SK-N-SH (cell line): ENCODE measurements at regions not wholly inside any gene's neighbourhood (a gene's known extent, or its start where the extent isn't known, plus 50 kb on each side); places are given as distances from the start of the nearest gene placed in this dataset.

Source experiments
- CTCF ChIA-PET: fragments of 300-600, 350-600 bp; formaldehyde crosslinking; extraction: SDS; loops from one replicate; lab custom pipeline; 2021; lab: Yijun Ruan, JAX
- POLR2A ChIA-PET: fragments of 350-600 bp; sonication (Branson Sonifier 250); formaldehyde crosslinking; extraction: SDS; loops from one replicate; lab custom pipeline; 2020; ENCODE audit warnings: antibody characterized with exemption, inconsistent platforms; lab: Yijun Ruan, JAX
- DNase-seq: peaks from one replicate; pipeline ENCODE4 v3.0.0; 2012
- H2AFZ ChIP-seq: fragments of 200-600 bp; sonication (generic); 2 replicates; pipeline ENCODE4 v1.8.1; 2016; ENCODE audit warnings: antibody characterized with exemption, mild to moderate bottlenecking, low read depth
- H3F3A ChIP-seq: fragments of 200-600 bp; sonication (generic); replicated peaks from 2 replicates; pipeline ENCODE3; 2016; ENCODE audit warnings: antibody characterized with exemption, mild to moderate bottlenecking; ENCODE audit not compliant: insufficient read depth
- H3K27ac ChIP-seq, 2 experiments: fragments of 200-500 bp in 1 of 2; fragments of 200-600 bp in 1 of 2; sonication (Bioruptor generic) in 1 of 2; sonication (generic), shearing (Covaris generic) in 1 of 2; 2 replicates each; pipeline versions ENCODE4 v1.5.1 to v1.6.1; 2014 to 2016; ENCODE audit warnings: low read depth in 2 of 2, inconsistent platforms in 1 of 2, low read length in 1 of 2, mild to moderate bottlenecking in 1 of 2, mixed read lengths in 1 of 2
- H3K27me3 ChIP-seq: fragments of 200-600 bp; sonication (generic), shearing (Covaris generic); 2 replicates; pipeline ENCODE4 v1.6.1; 2016; ENCODE audit warnings: mixed run types; ENCODE audit not compliant: insufficient read depth
- H3K36me3 ChIP-seq, 2 experiments: fragments of 200-500 bp in 1 of 2; fragments of 200-600 bp in 1 of 2; sonication (Bioruptor generic) in 1 of 2; sonication (generic) in 1 of 2; replicated peaks in 1 of 2; 2 replicates each; pipeline versions ENCODE3 to v1.5.1; 2014 to 2016; ENCODE audit warnings: low read length in 1 of 2, mild to moderate bottlenecking in 1 of 2; ENCODE audit not compliant: insufficient read depth in 2 of 2, control insufficient read depth in 1 of 2
- H3K4me1 ChIP-seq, 2 experiments: fragments of 200-500 bp in 1 of 2; fragments of 200-600 bp in 1 of 2; sonication (Bioruptor generic) in 1 of 2; sonication (generic), shearing (Covaris generic) in 1 of 2; 2 replicates each; pipeline versions ENCODE4 v1.5.1 to v1.6.1; 2014 to 2016; ENCODE audit warnings: low read depth in 1 of 2, low read length in 1 of 2, mixed run types in 1 of 2; ENCODE audit not compliant: insufficient read depth in 2 of 2, control insufficient read depth in 1 of 2
- H3K4me2 ChIP-seq: fragments of 200-600 bp; sonication (generic), shearing (Covaris generic); 2 replicates; pipeline ENCODE4 v1.6.1; 2017; ENCODE audit warnings: mixed run types
- H3K4me3 ChIP-seq, 2 experiments: fragments of 200-500 bp in 1 of 2; fragments of 200-600 bp in 1 of 2; sonication (Bioruptor generic) in 1 of 2; sonication (generic), shearing (Covaris generic) in 1 of 2; 2 replicates each; pipeline versions ENCODE4 v1.5.1 to v1.8.1; 2014 to 2016; ENCODE audit warnings: low read depth in 2 of 2, inconsistent platforms in 1 of 2, low read length in 1 of 2, mild to moderate bottlenecking in 1 of 2, mixed read lengths in 1 of 2, moderate library complexity in 1 of 2
- H3K79me2 ChIP-seq: fragments of 200-600 bp; sonication (generic); 2 replicates; pipeline ENCODE4 v1.8.1; 2017; ENCODE audit warnings: mild to moderate bottlenecking; ENCODE audit not compliant: insufficient read depth
- H3K9ac ChIP-seq: fragments of 200-600 bp; sonication (generic); 2 replicates; pipeline ENCODE4 v1.6.1; 2017; ENCODE audit warnings: mixed run types
- H3K9me2 ChIP-seq: fragments of 200-600 bp; sonication (generic); 2 replicates; pipeline ENCODE4 v1.6.1; 2017; ENCODE audit warnings: mixed run types
- H3K9me3 ChIP-seq: fragments of 200-600 bp; sonication (generic); 2 replicates; pipeline ENCODE4 v1.6.1; 2017; ENCODE audit warnings: mixed run types, mild to moderate bottlenecking, moderate library complexity
- H4K20me1 ChIP-seq: fragments of 200-600 bp; sonication (generic); 2 replicates; pipeline ENCODE4 v1.6.1; 2017; ENCODE audit warnings: mild to moderate bottlenecking, mixed run types; ENCODE audit not compliant: insufficient read depth
- IRF3 ChIP-seq: fragments of 150-350 bp; IDR thresholded peaks from 2 replicates; pipeline ENCODE4 v1.6.1; 2016; ENCODE audit warnings: mild to moderate bottlenecking, low read depth, low read length
- JUND ChIP-seq: IDR thresholded peaks from 2 replicates; pipeline ENCODE4 v1.4.0; 2012
- NRF1 ChIP-seq: IDR thresholded peaks from 2 replicates; pipeline ENCODE4 v1.6.1; 2012; ENCODE audit warnings: low read depth, mild to moderate bottlenecking, low read length
- REST ChIP-seq: IDR thresholded peaks from 2 replicates; pipeline ENCODE4 v1.6.1; 2012; ENCODE audit warnings: mild to moderate bottlenecking, low read depth, low read length, moderate library complexity
- RFX5 ChIP-seq: IDR thresholded peaks from 2 replicates; pipeline ENCODE4 v1.6.1; 2012; ENCODE audit warnings: mild to moderate bottlenecking, improper control_type of control experiment, low read length
- SMC3 ChIP-seq: IDR thresholded peaks from 2 replicates; pipeline ENCODE4 v1.6.1; 2012; ENCODE audit warnings: low read depth, low read length, improper control_type of control experiment
- TAF1 ChIP-seq: IDR thresholded peaks from 2 replicates; pipeline ENCODE4 v1.6.1; 2012; ENCODE audit warnings: low read depth, mild to moderate bottlenecking, low read length, moderate library complexity, borderline replicate concordance
- USF2 ChIP-seq: fragments of 150-350 bp; IDR thresholded peaks from 2 replicates; pipeline ENCODE4 v1.6.1; 2017; ENCODE audit warnings: antibody characterized with exemption, low read length, low read depth, borderline replicate concordance
- WGBS: methylation state at CpG from one replicate; pipeline ENCODE4 v1.1.6; 2017; ENCODE audit warnings: low lambda C conversion rate; 5-methylcytosine and 5-hydroxymethylcytosine counted together
- TF ChIP-seq, protein P1 (sequence below): IDR thresholded peaks from 2 replicates; pipeline ENCODE4 v1.4.0; 2012; ENCODE audit warnings: low read depth

GRCh38 chr2:58730764-58731487, 489.8 kb upstream of the FANCL start:
- H3F3A ChIP-seq, result no peaks in the 10 kb centered on the region
- H3K9ac ChIP-seq, result no peak overlapping the region
- H3K27ac ChIP-seq, result no peak overlapping the region
- no peaks in the 10 kb centered on the region for H3K27me3 ChIP-seq
- no peaks in the 10 kb centered on the region for H3K79me2 ChIP-seq
- H4K20me1 ChIP-seq, result no peaks in the 10 kb centered on the region
- POLR2A ChIA-PET, result no interaction called here
- H2AFZ ChIP-seq, result no peak overlapping the region
- no peaks in the 10 kb centered on the region for H3K36me3 ChIP-seq
- CTCF ChIA-PET, result no interaction called here
- H3K4me3 ChIP-seq, result no peak overlapping the region
- no peaks in the 10 kb centered on the region; a peak in 1 of 4 replicates for H3K4me1 ChIP-seq
- no peaks in the 10 kb centered on the region for H3K9me2 ChIP-seq
- 28% methylated on average over 5 of the region's 5 CpGs for WGBS
- H3K9me3 ChIP-seq, result no peaks in the 10 kb centered on the region
- no peak for DNase-seq
- no peak for TF ChIP-seq SMC3
- no peak for TF ChIP-seq JUND
- no peak for TF ChIP-seq TAF1
- TF ChIP-seq, all 33 proteins: peak for 0
- H3K4me2 ChIP-seq, result no peak overlapping the region

DNA sequence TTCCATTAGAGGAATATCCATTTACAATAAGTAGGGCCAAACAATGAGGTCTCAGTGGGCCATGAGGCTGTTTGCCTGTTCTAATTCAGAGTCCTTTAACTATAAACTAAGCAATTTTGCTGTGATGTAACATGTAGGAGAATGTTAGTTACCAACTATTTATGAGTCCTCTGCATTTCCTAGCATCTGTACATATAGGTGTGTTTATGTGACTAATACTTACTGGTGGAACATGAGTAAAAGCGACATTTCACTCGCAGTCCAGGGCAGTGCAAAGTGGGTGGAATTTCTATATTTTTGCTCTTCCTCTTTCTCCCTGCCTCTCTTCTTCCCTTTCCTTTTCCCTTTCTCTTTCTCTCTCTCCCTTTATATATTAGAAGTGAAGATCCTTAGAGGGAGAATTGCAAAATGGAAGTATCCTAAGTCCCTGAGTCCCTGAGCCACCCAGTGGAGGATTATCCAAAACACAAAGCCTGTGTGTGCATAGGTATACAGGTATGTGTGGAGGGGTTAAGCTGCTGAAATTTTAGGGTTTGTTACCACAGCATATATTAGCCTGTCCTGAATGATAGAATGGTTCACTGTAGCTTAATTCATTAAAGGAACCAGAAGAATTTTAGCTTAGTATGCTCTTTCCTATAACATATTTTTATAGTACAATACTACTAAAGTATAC, 487.0 kb upstream of the FANCL start:
- CTCF ChIA-PET, result interaction anchor here (1.2 kb wide), 1 partner anchor 157 kb away, joined by 3 read pairs; no protein-coding TSS in a partner anchor
- H3K9ac ChIP-seq, result no peak overlapping the region
- H4K20me1 ChIP-seq, result no peaks in the 10 kb centered on the region
- H3K9me2 ChIP-seq, result no peaks in the 10 kb centered on the region
- H3K79me2 ChIP-seq, result no peaks in the 10 kb centered on the region
- POLR2A ChIA-PET, result no interaction called here
- no peak overlapping the region for H3K4me3 ChIP-seq
- H3K4me2 ChIP-seq, result no peak overlapping the region
- no peaks in the 10 kb centered on the region for H3K27me3 ChIP-seq
- H3K36me3 ChIP-seq, result no peaks in the 10 kb centered on the region
- no peaks in the 10 kb centered on the region for H3F3A ChIP-seq
- H2AFZ ChIP-seq, result no peak overlapping the region
- DNase-seq, result no peak
- H3K27ac ChIP-seq, result no peak overlapping the region
- WGBS, result 72% methylated on average over 2 of the region's 2 CpGs
- TF ChIP-seq RFX5, result no peak
- TF ChIP-seq NRF1, result no peak
- TF ChIP-seq USF2, result no peak
- TF ChIP-seq, protein P1, sequence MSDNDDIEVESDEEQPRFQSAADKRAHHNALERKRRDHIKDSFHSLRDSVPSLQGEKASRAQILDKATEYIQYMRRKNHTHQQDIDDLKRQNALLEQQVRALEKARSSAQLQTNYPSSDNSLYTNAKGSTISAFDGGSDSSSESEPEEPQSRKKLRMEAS, result no peak
- no peak for TF ChIP-seq TAF1
- TF ChIP-seq REST, result no peak
- no peak for TF ChIP-seq IRF3
- no peaks in the 10 kb centered on the region; a peak in 1 of 4 replicates for H3K4me1 ChIP-seq
- H3K9me3 ChIP-seq, result no peaks in the 10 kb centered on the region
